HG03039 (cell line): ENCODE measurements at regions not wholly inside any gene's neighbourhood (a gene's known extent, or its start where the extent isn't known, plus 50 kb on each side); places are given as distances from the start of the nearest gene placed in this dataset.

Experiments
- ATAC-seq: cut with Tn5 transposase; IDR thresholded peaks from one replicate; pipeline ENCODE4 v1.9.1; 2021; ENCODE audit warnings: mild to moderate bottlenecking, moderate library complexity; ENCODE audit not compliant: unreplicated experiment

GRCh38 chr17:68665373-68665772, 64.2 kb upstream of the FAM20A start:
- ATAC-seq: no peak

DNA sequence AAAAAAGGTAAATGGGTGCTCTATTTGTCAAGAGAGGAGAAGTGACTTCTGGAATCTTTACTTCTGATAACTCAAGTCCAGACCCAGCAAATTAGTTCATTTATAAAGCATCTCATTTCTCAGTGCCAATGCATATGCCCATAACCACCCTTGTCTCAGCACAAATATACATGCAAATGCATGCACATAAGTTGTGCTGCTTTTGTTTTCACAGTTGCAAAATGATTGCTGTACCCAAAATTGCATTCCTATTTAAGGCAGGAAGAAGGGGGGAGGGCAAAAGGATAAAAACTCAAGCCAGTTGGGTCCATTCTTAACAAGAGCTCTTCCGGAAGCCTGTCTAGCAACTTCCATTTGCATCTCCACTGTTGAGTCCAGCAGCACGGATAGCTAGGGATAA, 61.3 kb upstream of the FAM20A start:
- ATAC-seq: no peak

DNA sequence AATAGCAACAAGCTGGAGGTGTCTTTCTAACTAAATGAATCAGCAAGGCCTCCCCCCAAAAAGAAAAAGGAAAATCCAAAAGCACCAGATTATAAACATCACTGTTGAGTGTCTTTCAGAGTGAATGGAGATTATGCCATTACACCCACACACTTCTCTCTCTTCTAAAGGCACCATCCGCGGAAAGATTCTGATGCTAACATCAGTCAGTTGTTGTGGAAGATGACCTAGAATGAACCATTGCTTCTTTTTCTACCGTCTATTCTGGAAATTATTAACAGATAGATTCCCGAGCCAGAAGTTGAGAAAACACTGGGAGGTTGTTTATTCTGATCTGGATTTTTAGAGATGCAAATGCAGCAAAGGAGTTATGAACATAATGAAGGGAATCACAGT, 60.9 kb upstream of the FAM20A start:
- no peak for ATAC-seq

DNA sequence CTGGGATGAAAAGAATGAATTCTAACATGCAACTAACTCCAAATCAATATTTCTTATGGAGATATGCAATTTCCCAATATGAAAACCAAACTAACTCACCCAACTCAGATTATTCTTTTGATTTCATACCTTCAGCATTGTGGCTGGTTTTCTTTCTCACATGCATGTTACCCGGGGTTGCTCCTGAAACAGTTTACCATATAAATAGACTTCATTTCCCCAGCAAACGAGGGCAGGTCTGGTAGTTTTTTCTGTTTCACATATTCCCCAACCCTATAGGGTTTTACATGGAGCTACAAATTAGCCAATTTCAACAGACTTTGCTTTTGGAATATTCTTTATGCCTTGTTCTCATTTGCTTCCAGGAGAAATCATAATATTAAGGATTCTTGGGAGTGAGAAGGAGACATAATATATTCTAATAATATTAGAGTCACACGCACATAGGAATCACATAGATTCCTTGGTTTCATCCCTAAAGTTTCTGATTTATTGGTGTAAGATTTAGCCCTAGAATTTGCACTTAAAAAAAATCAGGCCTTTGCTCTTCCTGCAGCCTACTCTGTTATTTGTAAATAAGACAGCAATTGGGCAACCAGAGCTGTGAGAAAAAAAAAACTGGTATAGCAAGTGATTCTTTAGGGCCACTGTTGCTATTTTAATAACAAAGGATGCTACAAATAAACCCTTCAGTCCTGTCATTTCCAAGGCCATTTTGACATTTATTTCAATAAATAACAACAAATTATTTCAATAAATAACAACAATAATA, 60.3 kb upstream of the FAM20A start:
- no peak for ATAC-seq

DNA sequence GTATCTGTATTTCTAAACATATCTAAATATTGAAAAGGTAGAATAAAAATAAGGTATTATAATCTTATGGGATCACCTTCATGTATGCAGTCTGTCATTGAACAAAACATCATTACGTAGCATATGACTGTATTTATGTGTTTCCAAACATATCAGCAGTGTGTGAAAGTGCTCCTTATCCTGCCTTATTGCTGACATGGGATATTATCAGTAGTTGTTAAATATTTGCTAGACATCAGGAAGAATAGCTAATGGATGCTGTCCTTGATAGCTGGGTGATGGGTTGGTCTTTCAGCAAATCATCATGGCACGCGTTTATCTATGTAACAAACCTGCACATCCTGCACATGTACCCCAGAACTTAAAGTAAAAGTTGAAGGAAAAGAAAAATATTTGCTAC, 59.1 kb upstream of the FAM20A start:
- ATAC-seq: no peak

DNA sequence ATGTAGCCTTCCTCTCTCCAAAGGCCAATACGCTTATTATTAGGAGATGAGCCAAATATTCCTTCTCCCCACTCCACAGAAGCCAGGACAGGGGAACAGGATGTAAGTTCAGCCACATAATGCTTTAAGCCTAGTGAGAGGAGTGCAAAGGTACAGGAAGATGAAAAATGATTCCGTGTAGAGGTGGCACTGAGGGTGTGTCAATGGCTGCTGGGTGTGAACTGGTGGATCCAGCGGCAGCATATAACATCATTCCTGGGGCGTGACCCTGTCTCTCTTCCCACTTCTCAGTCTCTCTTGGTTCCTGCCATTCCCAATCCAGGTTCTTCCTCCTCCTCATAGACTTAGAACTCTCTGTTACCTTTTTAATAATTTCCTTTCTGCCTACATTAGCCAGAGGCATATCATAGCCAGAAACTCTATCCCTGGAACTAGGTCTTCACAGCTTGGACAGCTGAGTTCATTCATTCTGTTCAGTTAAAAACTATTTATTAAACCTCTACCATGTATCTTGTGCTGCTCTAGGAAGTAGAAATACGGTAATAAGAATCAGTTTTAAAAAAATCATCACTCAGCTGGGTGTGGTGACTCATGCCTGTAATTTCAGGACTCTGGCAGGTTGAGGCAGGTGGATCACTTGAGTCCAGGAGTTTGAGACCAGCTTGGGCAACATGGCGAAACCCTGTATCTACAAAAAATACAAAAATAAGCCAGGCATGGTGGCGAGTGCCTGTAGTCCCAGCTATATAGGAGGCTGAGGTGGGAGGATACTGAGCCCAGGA, 58.0 kb upstream of the FAM20A start:
- ATAC-seq: no peak

DNA sequence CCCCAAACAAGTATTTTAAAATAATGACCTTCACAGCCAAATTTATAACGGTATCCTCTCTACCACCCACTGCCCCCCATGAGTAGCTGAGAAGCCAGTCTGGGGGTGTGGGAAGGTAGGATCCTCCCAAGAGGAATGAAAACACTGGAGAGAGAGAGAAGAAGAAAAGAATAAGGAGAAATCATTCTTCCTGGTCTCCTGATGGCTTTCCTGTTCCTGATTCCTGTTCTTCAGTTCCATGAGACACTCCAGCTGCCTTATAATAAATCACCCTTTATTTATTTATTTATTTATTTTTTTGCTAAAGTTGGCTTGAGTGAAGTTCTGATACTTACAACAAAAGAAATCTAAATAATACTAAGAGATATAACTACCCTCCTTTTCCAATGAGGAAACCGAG, 56.4 kb upstream of the FAM20A start:
- no peak for ATAC-seq

DNA sequence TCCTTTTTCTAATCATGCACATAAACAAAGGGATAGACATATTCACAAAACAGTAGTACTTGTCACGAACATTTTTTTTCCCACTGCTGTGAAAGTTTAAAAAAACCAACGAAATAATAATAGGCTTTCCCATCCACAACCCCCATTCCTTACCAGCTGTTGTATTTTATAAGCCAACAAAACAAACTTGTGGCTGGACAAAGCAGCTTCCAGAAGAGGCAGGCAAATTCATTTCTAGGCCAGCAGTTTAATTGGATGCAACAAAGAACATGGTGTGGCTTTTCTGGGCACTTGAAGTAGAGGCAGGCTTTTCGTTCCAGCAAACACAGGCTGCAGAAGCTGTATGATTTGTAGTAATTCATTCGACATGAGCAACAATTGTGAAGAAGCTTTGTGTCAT, 56.0 kb upstream of the FAM20A start:
- no peak for ATAC-seq

- no peak for ATAC-seq
Measured at GRCh38 chr17:68656666-68657065, 55.5 kb upstream of the FAM20A start.
